GM23338 (cell line): ENCODE measurements at regions not wholly inside any gene's neighbourhood (a gene's known extent, or its start where the extent isn't known, plus 50 kb on each side); places are given as distances from the start of the nearest gene placed in this dataset.

Source experiments
- ATAC-seq: fragments of 200-7000 bp; cut with Tn5 transposase; 3 replicates; pipeline ENCODE4 v1.9.1; 2020
- DNase-seq: peaks from one replicate; pipeline ENCODE4 v3.0.0-alpha.2; 2015; ENCODE audit warnings: low spot score
- H2AFZ ChIP-seq: fragments of 200-600 bp; sonication (generic); 2 replicates; pipeline ENCODE4 v1.8.0; 2016; ENCODE audit warnings: antibody characterized with exemption, mild to moderate bottlenecking, moderate library complexity
- H3F3A ChIP-seq: fragments of 200-600 bp; sonication (generic); replicated peaks from 2 replicates; pipeline ENCODE4 v1.8.0; 2017; ENCODE audit warnings: antibody characterized with exemption, mixed run types, low read depth
- H3K27ac ChIP-seq: fragments of 200-600 bp; sonication (generic); 2 replicates; pipeline ENCODE4 v1.6.1; 2016; ENCODE audit warnings: low read depth
- H3K27me3 ChIP-seq: fragments of 200-600 bp; sonication (generic); 2 replicates; pipeline ENCODE4 v1.8.0; 2016; ENCODE audit warnings: mild to moderate bottlenecking, mixed run types, moderate library complexity; ENCODE audit not compliant: insufficient read depth
- H3K36me3 ChIP-seq: fragments of 200-600 bp; sonication (generic); 2 replicates; pipeline ENCODE4 v1.8.0; 2016; ENCODE audit warnings: mild to moderate bottlenecking; ENCODE audit not compliant: insufficient read depth
- H3K4me1 ChIP-seq: fragments of 200-600 bp; sonication (generic); 2 replicates; pipeline ENCODE4 v1.8.0; 2016; ENCODE audit warnings: mild to moderate bottlenecking, moderate library complexity; ENCODE audit not compliant: insufficient read depth
- H3K4me2 ChIP-seq: fragments of 200-600 bp; sonication (generic); 2 replicates; pipeline ENCODE4 v1.7.1; 2017; ENCODE audit warnings: mixed run types
- H3K4me3 ChIP-seq: fragments of 200-600 bp; sonication (generic); 2 replicates; pipeline ENCODE4 v1.6.1; 2016; ENCODE audit warnings: mixed run types
- H3K79me2 ChIP-seq: fragments of 200-600 bp; sonication (generic); replicated peaks from 2 replicates; pipeline ENCODE4 v1.8.0; 2017; ENCODE audit warnings: mild to moderate bottlenecking; ENCODE audit not compliant: insufficient read depth
- H3K9me2 ChIP-seq: fragments of 200-600 bp; sonication (generic); 2 replicates; pipeline ENCODE4 v1.8.0; 2017; ENCODE audit not compliant: insufficient read depth
- H4K20me1 ChIP-seq: fragments of 200-600 bp; sonication (generic); replicated peaks from 2 replicates; pipeline ENCODE4 v1.8.0; 2017; ENCODE audit warnings: mild to moderate bottlenecking; ENCODE audit not compliant: insufficient read depth
- H3K27ac Mint-ChIP-seq: 2 replicates; pipeline ENCODE4 v1.8.0; 2020; ENCODE audit warnings: inconsistent platforms, mild to moderate bottlenecking, moderate library complexity, mixed read lengths
- H3K27me3 Mint-ChIP-seq: 3 replicates; pipeline ENCODE4 v1.8.0; 2022; ENCODE audit warnings: low read depth, mild to moderate bottlenecking, moderate library complexity, mixed read lengths, inconsistent platforms; ENCODE audit not compliant: insufficient read depth, poor library complexity
- H3K36me3 Mint-ChIP-seq: 3 replicates; pipeline ENCODE4 v1.8.0; 2021; ENCODE audit warnings: low read depth, mild to moderate bottlenecking, inconsistent platforms, moderate library complexity, mixed read lengths
- H3K4me1 Mint-ChIP-seq: 3 replicates; pipeline ENCODE4 v1.8.0; 2020; ENCODE audit warnings: mild to moderate bottlenecking, inconsistent platforms, mixed read lengths
- H3K4me3 Mint-ChIP-seq: 3 replicates; pipeline ENCODE4 v1.8.0; 2021; ENCODE audit warnings: moderate library complexity, mild to moderate bottlenecking, inconsistent platforms, mixed read lengths
- H3K9me3 Mint-ChIP-seq: 3 replicates; pipeline ENCODE4 v1.8.0; 2020; ENCODE audit warnings: moderate library complexity, mild to moderate bottlenecking, inconsistent platforms, mixed read lengths
- CREB1 ChIP-seq: fragments of 250-450 bp; sonication (Bioruptor Pico); IDR thresholded peaks from 2 replicates; pipeline ENCODE4 v1.5.0; 2020; ENCODE audit warnings: low read depth, mild to moderate bottlenecking, moderate library complexity
- EZH2 ChIP-seq: fragments of 200-600 bp; sonication (generic); IDR thresholded peaks from one replicate; pipeline ENCODE4 v1.8.0; 2017; ENCODE audit warnings: antibody characterized with exemption, mild to moderate bottlenecking, low read depth; ENCODE audit not compliant: unreplicated experiment
- EZH2phosphoT487 ChIP-seq: fragments of 200-600 bp; sonication (generic); IDR thresholded peaks from one replicate; pipeline ENCODE4 v1.8.1; 2018; ENCODE audit warnings: antibody characterized with exemption; ENCODE audit not compliant: unreplicated experiment
- NANOG ChIP-seq: IDR thresholded peaks from 2 replicates; pipeline ENCODE4 v1.6.1; 2016; ENCODE audit warnings: antibody characterized with exemption, borderline replicate concordance
- POLR2AphosphoS5 ChIP-seq: IDR thresholded peaks from 2 replicates; pipeline ENCODE4 v1.6.1; 2016; ENCODE audit warnings: antibody characterized with exemption, low read depth
- STAT1 ChIP-seq: IDR thresholded peaks from one replicate; pipeline ENCODE4 v1.6.1; 2016; ENCODE audit warnings: antibody characterized with exemption; ENCODE audit not compliant: unreplicated experiment
- ZNF114 ChIP-seq: fragments of 250-450 bp; sonication (Bioruptor Pico); IDR thresholded peaks from 2 replicates; pipeline ENCODE4 v1.5.0; 2020; ENCODE audit warnings: mild to moderate bottlenecking, moderate library complexity
- TF ChIP-seq, protein P1 (sequence below): IDR thresholded peaks from 2 replicates; pipeline ENCODE4 v1.6.1; 2016; ENCODE audit warnings: antibody characterized with exemption
- TF ChIP-seq, protein P2 (sequence below), 2 experiments: fragments of 200-600 bp in 1 of 2; sonication (generic) in 1 of 2; conservative IDR thresholded peaks; 2 replicates each; pipeline versions ENCODE4 v1.5.1 to v1.6.1; 2016 to 2017; ENCODE audit warnings: antibody characterized with exemption in 2 of 2, low read depth in 2 of 2, mild to moderate bottlenecking in 2 of 2, moderate library complexity in 1 of 2
- TF ChIP-seq, protein P3 (sequence below): IDR thresholded peaks from one replicate; pipeline ENCODE4 v1.6.1; 2018; ENCODE audit warnings: antibody characterized with exemption; ENCODE audit not compliant: unreplicated experiment
- TF ChIP-seq, protein P4 (sequence below): fragments of 250-450 bp; sonication (Bioruptor Pico); IDR thresholded peaks from 2 replicates; pipeline ENCODE4 v1.5.0; 2020; ENCODE audit warnings: mild to moderate bottlenecking, moderate library complexity

DNA sequence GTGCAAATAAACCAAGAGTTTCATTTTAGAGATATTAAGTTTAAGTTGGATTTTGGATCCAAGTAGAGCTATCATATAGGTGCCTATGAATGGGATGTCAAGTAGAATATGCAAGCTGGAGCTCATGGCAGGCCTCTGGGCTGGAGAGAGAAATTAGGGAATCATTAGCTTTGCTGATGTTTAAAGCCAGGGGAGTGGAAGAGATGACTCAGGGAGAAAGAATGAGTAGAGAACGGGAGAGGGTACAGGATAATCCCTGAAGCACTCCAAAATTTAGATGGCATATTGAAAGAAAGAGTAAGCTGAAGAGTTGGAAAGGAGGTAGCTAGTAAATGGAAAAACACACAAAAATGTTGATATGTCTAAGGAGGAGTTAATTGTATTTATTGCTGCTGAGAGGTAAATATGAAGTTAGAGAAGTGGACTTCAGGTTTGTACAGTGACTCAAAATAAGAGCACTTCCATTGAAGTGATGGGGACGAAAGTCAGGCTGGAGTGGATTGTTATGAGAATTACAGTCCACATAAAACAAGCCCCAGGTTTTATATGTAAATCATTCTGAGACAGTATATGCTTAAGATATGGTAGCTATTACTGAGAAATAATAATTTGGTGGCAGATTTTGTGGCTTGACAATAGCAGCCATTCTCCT is 72.5 kb upstream of the GRXCR1 start (continued):
- TF ChIP-seq, protein P1, sequence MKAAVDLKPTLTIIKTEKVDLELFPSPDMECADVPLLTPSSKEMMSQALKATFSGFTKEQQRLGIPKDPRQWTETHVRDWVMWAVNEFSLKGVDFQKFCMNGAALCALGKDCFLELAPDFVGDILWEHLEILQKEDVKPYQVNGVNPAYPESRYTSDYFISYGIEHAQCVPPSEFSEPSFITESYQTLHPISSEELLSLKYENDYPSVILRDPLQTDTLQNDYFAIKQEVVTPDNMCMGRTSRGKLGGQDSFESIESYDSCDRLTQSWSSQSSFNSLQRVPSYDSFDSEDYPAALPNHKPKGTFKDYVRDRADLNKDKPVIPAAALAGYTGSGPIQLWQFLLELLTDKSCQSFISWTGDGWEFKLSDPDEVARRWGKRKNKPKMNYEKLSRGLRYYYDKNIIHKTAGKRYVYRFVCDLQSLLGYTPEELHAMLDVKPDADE = no peak

- H3K4me3 Mint-ChIP-seq = no peak overlapping the region
- TF ChIP-seq, protein P2, sequence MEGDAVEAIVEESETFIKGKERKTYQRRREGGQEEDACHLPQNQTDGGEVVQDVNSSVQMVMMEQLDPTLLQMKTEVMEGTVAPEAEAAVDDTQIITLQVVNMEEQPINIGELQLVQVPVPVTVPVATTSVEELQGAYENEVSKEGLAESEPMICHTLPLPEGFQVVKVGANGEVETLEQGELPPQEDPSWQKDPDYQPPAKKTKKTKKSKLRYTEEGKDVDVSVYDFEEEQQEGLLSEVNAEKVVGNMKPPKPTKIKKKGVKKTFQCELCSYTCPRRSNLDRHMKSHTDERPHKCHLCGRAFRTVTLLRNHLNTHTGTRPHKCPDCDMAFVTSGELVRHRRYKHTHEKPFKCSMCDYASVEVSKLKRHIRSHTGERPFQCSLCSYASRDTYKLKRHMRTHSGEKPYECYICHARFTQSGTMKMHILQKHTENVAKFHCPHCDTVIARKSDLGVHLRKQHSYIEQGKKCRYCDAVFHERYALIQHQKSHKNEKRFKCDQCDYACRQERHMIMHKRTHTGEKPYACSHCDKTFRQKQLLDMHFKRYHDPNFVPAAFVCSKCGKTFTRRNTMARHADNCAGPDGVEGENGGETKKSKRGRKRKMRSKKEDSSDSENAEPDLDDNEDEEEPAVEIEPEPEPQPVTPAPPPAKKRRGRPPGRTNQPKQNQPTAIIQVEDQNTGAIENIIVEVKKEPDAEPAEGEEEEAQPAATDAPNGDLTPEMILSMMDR (conservative IDR thresholded peaks at IDR 0.05; ENCODE audit: low read depth in 2 of 2) = no peak
- TF ChIP-seq, protein P3, sequence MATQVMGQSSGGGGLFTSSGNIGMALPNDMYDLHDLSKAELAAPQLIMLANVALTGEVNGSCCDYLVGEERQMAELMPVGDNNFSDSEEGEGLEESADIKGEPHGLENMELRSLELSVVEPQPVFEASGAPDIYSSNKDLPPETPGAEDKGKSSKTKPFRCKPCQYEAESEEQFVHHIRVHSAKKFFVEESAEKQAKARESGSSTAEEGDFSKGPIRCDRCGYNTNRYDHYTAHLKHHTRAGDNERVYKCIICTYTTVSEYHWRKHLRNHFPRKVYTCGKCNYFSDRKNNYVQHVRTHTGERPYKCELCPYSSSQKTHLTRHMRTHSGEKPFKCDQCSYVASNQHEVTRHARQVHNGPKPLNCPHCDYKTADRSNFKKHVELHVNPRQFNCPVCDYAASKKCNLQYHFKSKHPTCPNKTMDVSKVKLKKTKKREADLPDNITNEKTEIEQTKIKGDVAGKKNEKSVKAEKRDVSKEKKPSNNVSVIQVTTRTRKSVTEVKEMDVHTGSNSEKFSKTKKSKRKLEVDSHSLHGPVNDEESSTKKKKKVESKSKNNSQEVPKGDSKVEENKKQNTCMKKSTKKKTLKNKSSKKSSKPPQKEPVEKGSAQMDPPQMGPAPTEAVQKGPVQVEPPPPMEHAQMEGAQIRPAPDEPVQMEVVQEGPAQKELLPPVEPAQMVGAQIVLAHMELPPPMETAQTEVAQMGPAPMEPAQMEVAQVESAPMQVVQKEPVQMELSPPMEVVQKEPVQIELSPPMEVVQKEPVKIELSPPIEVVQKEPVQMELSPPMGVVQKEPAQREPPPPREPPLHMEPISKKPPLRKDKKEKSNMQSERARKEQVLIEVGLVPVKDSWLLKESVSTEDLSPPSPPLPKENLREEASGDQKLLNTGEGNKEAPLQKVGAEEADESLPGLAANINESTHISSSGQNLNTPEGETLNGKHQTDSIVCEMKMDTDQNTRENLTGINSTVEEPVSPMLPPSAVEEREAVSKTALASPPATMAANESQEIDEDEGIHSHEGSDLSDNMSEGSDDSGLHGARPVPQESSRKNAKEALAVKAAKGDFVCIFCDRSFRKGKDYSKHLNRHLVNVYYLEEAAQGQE = no peak
- TF ChIP-seq EZH2phosphoT487 (no peak), EZH2 (no peak), NANOG (no peak), STAT1 (no peak), POLR2AphosphoS5 (no peak), CREB1 (CRISPR knock-in tag) (no peak), ZNF114 (no peak)
- TF ChIP-seq, protein P1 = no peak
- TF ChIP-seq, protein P4, sequence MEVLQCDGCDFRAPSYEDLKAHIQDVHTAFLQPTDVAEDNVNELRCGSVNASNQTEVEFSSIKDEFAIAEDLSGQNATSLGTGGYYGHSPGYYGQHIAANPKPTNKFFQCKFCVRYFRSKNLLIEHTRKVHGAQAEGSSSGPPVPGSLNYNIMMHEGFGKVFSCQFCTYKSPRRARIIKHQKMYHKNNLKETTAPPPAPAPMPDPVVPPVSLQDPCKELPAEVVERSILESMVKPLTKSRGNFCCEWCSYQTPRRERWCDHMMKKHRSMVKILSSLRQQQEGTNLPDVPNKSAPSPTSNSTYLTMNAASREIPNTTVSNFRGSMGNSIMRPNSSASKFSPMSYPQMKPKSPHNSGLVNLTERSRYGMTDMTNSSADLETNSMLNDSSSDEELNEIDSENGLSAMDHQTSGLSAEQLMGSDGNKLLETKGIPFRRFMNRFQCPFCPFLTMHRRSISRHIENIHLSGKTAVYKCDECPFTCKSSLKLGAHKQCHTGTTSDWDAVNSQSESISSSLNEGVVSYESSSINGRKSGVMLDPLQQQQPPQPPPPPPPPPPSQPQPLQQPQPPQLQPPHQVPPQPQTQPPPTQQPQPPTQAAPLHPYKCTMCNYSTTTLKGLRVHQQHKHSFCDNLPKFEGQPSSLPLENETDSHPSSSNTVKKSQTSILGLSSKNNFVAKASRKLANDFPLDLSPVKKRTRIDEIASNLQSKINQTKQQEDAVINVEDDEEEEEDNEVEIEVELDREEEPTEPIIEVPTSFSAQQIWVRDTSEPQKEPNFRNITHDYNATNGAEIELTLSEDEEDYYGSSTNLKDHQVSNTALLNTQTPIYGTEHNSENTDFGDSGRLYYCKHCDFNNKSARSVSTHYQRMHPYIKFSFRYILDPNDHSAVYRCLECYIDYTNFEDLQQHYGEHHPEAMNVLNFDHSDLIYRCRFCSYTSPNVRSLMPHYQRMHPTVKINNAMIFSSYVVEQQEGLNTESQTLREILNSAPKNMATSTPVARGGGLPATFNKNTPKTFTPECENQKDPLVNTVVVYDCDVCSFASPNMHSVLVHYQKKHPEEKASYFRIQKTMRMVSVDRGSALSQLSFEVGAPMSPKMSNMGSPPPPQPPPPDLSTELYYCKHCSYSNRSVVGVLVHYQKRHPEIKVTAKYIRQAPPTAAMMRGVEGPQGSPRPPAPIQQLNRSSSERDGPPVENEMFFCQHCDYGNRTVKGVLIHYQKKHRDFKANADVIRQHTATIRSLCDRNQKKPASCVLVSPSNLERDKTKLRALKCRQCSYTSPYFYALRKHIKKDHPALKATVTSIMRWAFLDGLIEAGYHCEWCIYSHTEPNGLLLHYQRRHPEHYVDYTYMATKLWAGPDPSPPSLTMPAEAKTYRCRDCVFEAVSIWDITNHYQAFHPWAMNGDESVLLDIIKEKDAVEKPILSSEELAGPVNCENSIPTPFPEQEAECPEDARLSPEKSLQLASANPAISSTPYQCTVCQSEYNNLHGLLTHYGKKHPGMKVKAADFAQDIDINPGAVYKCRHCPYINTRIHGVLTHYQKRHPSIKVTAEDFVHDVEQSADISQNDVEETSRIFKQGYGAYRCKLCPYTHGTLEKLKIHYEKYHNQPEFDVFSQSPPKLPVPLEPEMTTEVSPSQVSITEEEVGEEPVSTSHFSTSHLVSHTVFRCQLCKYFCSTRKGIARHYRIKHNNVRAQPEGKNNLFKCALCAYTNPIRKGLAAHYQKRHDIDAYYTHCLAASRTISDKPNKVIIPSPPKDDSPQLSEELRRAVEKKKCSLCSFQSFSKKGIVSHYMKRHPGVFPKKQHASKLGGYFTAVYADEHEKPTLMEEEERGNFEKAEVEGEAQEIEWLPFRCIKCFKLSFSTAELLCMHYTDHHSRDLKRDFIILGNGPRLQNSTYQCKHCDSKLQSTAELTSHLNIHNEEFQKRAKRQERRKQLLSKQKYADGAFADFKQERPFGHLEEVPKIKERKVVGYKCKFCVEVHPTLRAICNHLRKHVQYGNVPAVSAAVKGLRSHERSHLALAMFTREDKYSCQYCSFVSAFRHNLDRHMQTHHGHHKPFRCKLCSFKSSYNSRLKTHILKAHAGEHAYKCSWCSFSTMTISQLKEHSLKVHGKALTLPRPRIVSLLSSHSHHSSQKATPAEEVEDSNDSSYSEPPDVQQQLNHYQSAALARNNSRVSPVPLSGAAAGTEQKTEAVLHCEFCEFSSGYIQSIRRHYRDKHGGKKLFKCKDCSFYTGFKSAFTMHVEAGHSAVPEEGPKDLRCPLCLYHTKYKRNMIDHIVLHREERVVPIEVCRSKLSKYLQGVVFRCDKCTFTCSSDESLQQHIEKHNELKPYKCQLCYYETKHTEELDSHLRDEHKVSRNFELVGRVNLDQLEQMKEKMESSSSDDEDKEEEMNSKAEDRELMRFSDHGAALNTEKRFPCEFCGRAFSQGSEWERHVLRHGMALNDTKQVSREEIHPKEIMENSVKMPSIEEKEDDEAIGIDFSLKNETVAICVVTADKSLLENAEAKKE (CRISPR knock-in tag) = no peak
Measured at GRCh38 chr4:42817913-42818312, 74.6 kb upstream of the GRXCR1 start.

More at GRCh38 chr4:42817913-42818312, 74.6 kb upstream of the GRXCR1 start:
- DNase-seq = no peak
- no peaks in the 10 kb centered on the region for H3K9me3 Mint-ChIP-seq
- H3K4me1 Mint-ChIP-seq = no peaks in the 10 kb centered on the region
- no peaks in the 10 kb centered on the region for H3K36me3 ChIP-seq
- H3K9me2 ChIP-seq = no peaks in the 10 kb centered on the region
- no peak for ATAC-seq
- no peak overlapping the region for H3K4me3 ChIP-seq
- no peaks in the 10 kb centered on the region for H3F3A ChIP-seq
- H2AFZ ChIP-seq = peak overlapping the region; percentile 70; the same call in 1 of the 2 replicates
- no peaks in the 10 kb centered on the region for H3K79me2 ChIP-seq
- H3K27ac ChIP-seq = no peak overlapping the region
- no peaks in the 10 kb centered on the region for H3K27me3 Mint-ChIP-seq
- no peaks in the 10 kb centered on the region for H3K27me3 ChIP-seq
- H3K4me1 ChIP-seq = no peaks in the 10 kb centered on the region
- no peak overlapping the region for H3K27ac Mint-ChIP-seq
- no peaks in the 10 kb centered on the region for H3K36me3 Mint-ChIP-seq
- no peak overlapping the region for H3K4me2 ChIP-seq
- H4K20me1 ChIP-seq = no peaks in the 10 kb centered on the region
